Right lobe of liver (tissue), 4 donors: ENCODE measurements at regions not wholly inside any gene's neighbourhood (a gene's known extent, or its start where the extent isn't known, plus 50 kb on each side); places are given as distances from the start of the nearest gene placed in this dataset.
"Not testable (repeated sequence)": the region's sequence is repeated elsewhere in the genome, so short reads cannot be mapped to it uniquely, and the experiment has no call there.

Experiments
- CTCF ChIP-seq, 4 donors: fragments of 200-600 bp in 3 of 4; fragments of 450-650 bp in 1 of 4; IDR thresholded peaks; one replicate each; pipeline versions ENCODE4 v1.5.1 to v1.8.0; 2016 to 2022; ENCODE audit warnings: antibody characterized with exemption in 4 of 4, mild to moderate bottlenecking in 2 of 4
- POLR2A ChIP-seq: fragments of 450-650 bp; IDR thresholded peaks from one replicate; pipeline ENCODE4 v1.6.1; 2017; ENCODE audit warnings: antibody characterized with exemption, mild to moderate bottlenecking
- donor health status: DM: no; HTN: no; CAD: no.
- donor health status: DM: no; HTN: no; CAD: no.
- donor health status: DM: no; HTN: yes; CAD: no.

GRCh38 chr11:12608678-12609077 is 65.5 kb upstream of the TEAD1 start:
- TF ChIP-seq CTCF (IDR thresholded peaks at IDR 0.05); POLR2A: not testable (repeated sequence)
